T follicular helper cell (primary cell): ENCODE measurements at regions not wholly inside any gene's neighbourhood (a gene's known extent, or its start where the extent isn't known, plus 50 kb on each side); places are given as distances from the start of the nearest gene placed in this dataset.

Experiments used
- DNase-seq: peaks from one replicate; pipeline ENCODE4 v3.0.0-alpha.2; 2020; ENCODE audit warnings: low read depth

- no peak for DNase-seq
Measured at GRCh38 chr4:162640152-162640551, 476.4 kb upstream of the FSTL5 start.

- DNase-seq = no peak
Measured at GRCh38 chr4:162634390-162634789, 470.6 kb upstream of the FSTL5 start.

GRCh38 chr4:162622664-162623063 lies 458.9 kb upstream of the FSTL5 start:
- no peak for DNase-seq

- no peak for DNase-seq
Measured at GRCh38 chr4:162610116-162610515, 446.3 kb upstream of the FSTL5 start.

GRCh38 chr4:162586266-162586665 lies 422.5 kb upstream of the FSTL5 start:
- DNase-seq = no peak

GRCh38 chr4:162582180-162582579 lies 418.4 kb upstream of the FSTL5 start:
- no peak for DNase-seq

GRCh38 chr4:162565730-162566129 lies 401.9 kb upstream of the FSTL5 start:
- no peak for DNase-seq

GRCh38 chr4:162560073-162560472 lies 396.3 kb upstream of the FSTL5 start:
- DNase-seq = no peak

- DNase-seq = no peak
Measured at GRCh38 chr4:162557516-162558106, 393.8 kb upstream of the FSTL5 start.

GRCh38 chr4:162535121-162535520 lies 371.3 kb upstream of the FSTL5 start:
- DNase-seq = no peak

GRCh38 chr4:162523171-162523570 lies 359.4 kb upstream of the FSTL5 start:
- DNase-seq = no peak

GRCh38 chr4:162522724-162523123 lies 358.9 kb upstream of the FSTL5 start:
- DNase-seq = no peak

GRCh38 chr4:162510937-162511336 lies 347.1 kb upstream of the FSTL5 start:
- DNase-seq = no peak

- no peak for DNase-seq
Measured at GRCh38 chr4:162510115-162510514, 346.3 kb upstream of the FSTL5 start.

- DNase-seq = no peak
Measured at GRCh38 chr4:162509333-162509732, 345.5 kb upstream of the FSTL5 start.

GRCh38 chr4:162506253-162506652 lies 342.5 kb upstream of the FSTL5 start:
- DNase-seq = no peak

- no peak for DNase-seq
Measured at GRCh38 chr4:162503868-162504267, 340.1 kb upstream of the FSTL5 start.

- DNase-seq = no peak
Measured at GRCh38 chr4:162502109-162502508, 338.3 kb upstream of the FSTL5 start.

- no peak for DNase-seq
Measured at GRCh38 chr4:162499478-162499877, 335.7 kb upstream of the FSTL5 start.

GRCh38 chr4:162498168-162498567 lies 334.4 kb upstream of the FSTL5 start:
- DNase-seq = no peak

- DNase-seq = no peak
Measured at GRCh38 chr4:162497564-162498167, 333.9 kb upstream of the FSTL5 start.

- DNase-seq = no peak
Measured at GRCh38 chr4:162494935-162495334, 331.1 kb upstream of the FSTL5 start.

- no peak for DNase-seq
Measured at GRCh38 chr4:162485486-162485885, 321.7 kb upstream of the FSTL5 start.

GRCh38 chr4:162475246-162475645 lies 311.4 kb upstream of the FSTL5 start:
- no peak for DNase-seq
